H9 (cell line): ENCODE measurements at regions not wholly inside any gene's neighbourhood (a gene's known extent, or its start where the extent isn't known, plus 50 kb on each side); places are given as distances from the start of the nearest gene placed in this dataset.

Source experiments
- DNase-seq: peaks from one replicate; pipeline ENCODE4 v3.0.0-alpha.2; 2017
- H2AFZ ChIP-seq: one replicate; pipeline ENCODE4 v1.6.1; 2013; ENCODE audit warnings: mild to moderate bottlenecking, low read length, control low read depth, moderate library complexity
- H2AK5ac ChIP-seq: 2 replicates; pipeline ENCODE4 v1.6.1; 2013; ENCODE audit warnings: low read length, control low read depth, mixed read lengths; ENCODE audit not compliant: insufficient read length
- H2BK120ac ChIP-seq: one replicate; pipeline ENCODE4 v1.6.1; 2013; ENCODE audit warnings: low read depth, mild to moderate bottlenecking, low read length, control low read depth, inconsistent platforms; ENCODE audit not compliant: poor library complexity, severe bottlenecking
- H2BK12ac ChIP-seq: 2 replicates; pipeline ENCODE4 v1.6.1; 2013; ENCODE audit warnings: low read length, control low read depth, mixed read lengths, low read depth; ENCODE audit not compliant: insufficient read length
- H2BK15ac ChIP-seq: 2 replicates; pipeline ENCODE4 v1.6.1; 2013; ENCODE audit warnings: low read depth, low read length, control low read depth
- H2BK20ac ChIP-seq: one replicate; pipeline ENCODE4 v1.6.1; 2013; ENCODE audit warnings: low read depth, mild to moderate bottlenecking, low read length, control low read depth, inconsistent platforms; ENCODE audit not compliant: poor library complexity, severe bottlenecking
- H2BK5ac ChIP-seq: 2 replicates; pipeline ENCODE4 v1.6.1; 2013; ENCODE audit warnings: low read length, control low read depth, mixed read lengths; ENCODE audit not compliant: insufficient read length
- H3K14ac ChIP-seq: 2 replicates; pipeline ENCODE4 v1.6.1; 2013; ENCODE audit warnings: low read length, control low read depth; ENCODE audit not compliant: insufficient read depth
- H3K18ac ChIP-seq: 2 replicates; pipeline ENCODE4 v1.6.1; 2013; ENCODE audit warnings: low read depth, mild to moderate bottlenecking, mixed read lengths, low read length, control low read depth; ENCODE audit not compliant: insufficient read length
- H3K23ac ChIP-seq: 2 replicates; pipeline ENCODE4 v1.6.1; 2013; ENCODE audit warnings: low read length, control low read depth, mixed read lengths, low read depth; ENCODE audit not compliant: insufficient read length
- H3K23me2 ChIP-seq: 2 replicates; pipeline ENCODE4 v1.6.1; 2013; ENCODE audit warnings: low read depth, mild to moderate bottlenecking, mixed read lengths, low read length, control low read depth; ENCODE audit not compliant: insufficient read length, poor library complexity, severe bottlenecking
- H3K27ac ChIP-seq: 2 replicates; pipeline ENCODE4 v1.5.1; 2013; ENCODE audit warnings: low read length, control low read depth, mixed read lengths, low read depth; ENCODE audit not compliant: insufficient read length
- H3K27me3 ChIP-seq: 2 replicates; pipeline ENCODE4 v1.6.1; 2013; ENCODE audit warnings: low read length, control low read depth, inconsistent platforms; ENCODE audit not compliant: insufficient read depth
- H3K4ac ChIP-seq: 2 replicates; pipeline ENCODE4 v1.6.1; 2013; ENCODE audit warnings: low read depth, mild to moderate bottlenecking, control low read depth, inconsistent platforms, low read length, moderate library complexity
- H3K4me1 ChIP-seq: 2 replicates; pipeline ENCODE4 v1.6.1; 2013; ENCODE audit warnings: low read length, control low read depth, inconsistent platforms; ENCODE audit not compliant: insufficient read depth
- H3K4me2 ChIP-seq: 2 replicates; pipeline ENCODE4 v1.6.1; 2013; ENCODE audit warnings: low read length, control low read depth, mixed read lengths; ENCODE audit not compliant: insufficient read length, insufficient read depth
- H3K56ac ChIP-seq: 2 replicates; pipeline ENCODE4 v1.6.1; 2013; ENCODE audit warnings: low read depth, mild to moderate bottlenecking, mixed read lengths, low read length, control low read depth; ENCODE audit not compliant: insufficient read length
- H3K79me1 ChIP-seq: 2 replicates; pipeline ENCODE4 v1.6.1; 2013; ENCODE audit warnings: low read depth, mild to moderate bottlenecking, moderate library complexity, low read length, control low read depth, inconsistent platforms; ENCODE audit not compliant: insufficient read depth, poor library complexity, severe bottlenecking
- H3K79me2 ChIP-seq: 2 replicates; pipeline ENCODE4 v1.6.1; 2013; ENCODE audit warnings: low read length, control low read depth, inconsistent platforms; ENCODE audit not compliant: insufficient read depth
- H3K9ac ChIP-seq: 2 replicates; pipeline ENCODE4 v1.6.1; 2013; ENCODE audit warnings: low read length, control low read depth, mixed read lengths; ENCODE audit not compliant: insufficient read length; ENCODE audit errors: extremely low read depth
- H3K9me3 ChIP-seq: one replicate; pipeline ENCODE4 v1.6.1; 2013; ENCODE audit warnings: low read depth, low read length, inconsistent platforms; ENCODE audit not compliant: control insufficient read depth
- H3T11ph ChIP-seq: one replicate; pipeline ENCODE4 v1.6.1; 2013; ENCODE audit warnings: mild to moderate bottlenecking, low read length, control low read depth, inconsistent platforms
- H4K20me1 ChIP-seq: one replicate; pipeline ENCODE4 v1.6.1; 2013; ENCODE audit not compliant: control insufficient read depth, insufficient read length, insufficient read depth
- H4K5ac ChIP-seq: 2 replicates; pipeline ENCODE4 v1.6.1; 2013; ENCODE audit warnings: low read depth, mild to moderate bottlenecking, mixed read lengths, low read length, control low read depth; ENCODE audit not compliant: insufficient read length
- H4K8ac ChIP-seq: replicated peaks from 2 replicates; pipeline ENCODE4 v1.6.1; 2013; ENCODE audit warnings: low read length, control low read depth, mixed read lengths, low read depth; ENCODE audit not compliant: insufficient read length
- H4K91ac ChIP-seq: 2 replicates; pipeline ENCODE4 v1.6.1; 2013; ENCODE audit warnings: low read depth, mild to moderate bottlenecking, moderate library complexity, mixed read lengths, low read length, control low read depth; ENCODE audit not compliant: insufficient read length
- H3K27ac Mint-ChIP-seq, 3 experiments: 2 replicates in 2 of 3; 3 replicates in 1 of 3; pipeline ENCODE4 v1.8.0; 2020 to 2021; ENCODE audit warnings: mixed read lengths in 3 of 3, mild to moderate bottlenecking in 1 of 3, moderate library complexity in 1 of 3
- H3K27me3 Mint-ChIP-seq: 2 replicates; pipeline ENCODE4 v1.8.0; 2021; ENCODE audit warnings: low read depth, mild to moderate bottlenecking, moderate library complexity, mixed read lengths
- H3K36me3 Mint-ChIP-seq, 3 experiments: 2 replicates in 2 of 3; 3 replicates in 1 of 3; pipeline ENCODE4 v1.8.0; 2020 to 2021; ENCODE audit warnings: low read depth in 3 of 3, mixed read lengths in 3 of 3; ENCODE audit not compliant: insufficient read depth in 1 of 3
- H3K4me1 Mint-ChIP-seq, 2 experiments: 2 replicates each; pipeline ENCODE4 v1.8.0; 2020; ENCODE audit warnings: mixed read lengths in 2 of 2
- H3K4me3 Mint-ChIP-seq, 2 experiments: 2 replicates in 1 of 2; 3 replicates in 1 of 2; pipeline ENCODE4 v1.8.0; 2020 to 2021; ENCODE audit warnings: mild to moderate bottlenecking in 2 of 2, mixed read lengths in 2 of 2, moderate library complexity in 1 of 2
- H3K9me3 Mint-ChIP-seq, 2 experiments: 2 replicates in 1 of 2; 3 replicates in 1 of 2; pipeline ENCODE4 v1.8.0; 2020; ENCODE audit warnings: mild to moderate bottlenecking in 2 of 2, mixed read lengths in 2 of 2, moderate library complexity in 1 of 2
- WGBS: extraction: QIAGEN DNeasy Blood & Tissue Kit; methylation state at CpG from one replicate; pipeline ENCODE4 v1.1.7; 2013; ENCODE audit warnings: missing lambda C conversion rate, low lambda C conversion rate, mixed read lengths; ENCODE audit not compliant: insufficient read length; ENCODE audit errors: extremely low coverage; 5-methylcytosine and 5-hydroxymethylcytosine counted together
- TF ChIP-seq, protein P1 (sequence below): fragments of 200-600 bp; sonication (generic); conservative IDR thresholded peaks from 3 replicates; pipeline ENCODE4 v1.8.0; 2021; ENCODE audit warnings: antibody characterized with exemption, mild to moderate bottlenecking

DNA sequence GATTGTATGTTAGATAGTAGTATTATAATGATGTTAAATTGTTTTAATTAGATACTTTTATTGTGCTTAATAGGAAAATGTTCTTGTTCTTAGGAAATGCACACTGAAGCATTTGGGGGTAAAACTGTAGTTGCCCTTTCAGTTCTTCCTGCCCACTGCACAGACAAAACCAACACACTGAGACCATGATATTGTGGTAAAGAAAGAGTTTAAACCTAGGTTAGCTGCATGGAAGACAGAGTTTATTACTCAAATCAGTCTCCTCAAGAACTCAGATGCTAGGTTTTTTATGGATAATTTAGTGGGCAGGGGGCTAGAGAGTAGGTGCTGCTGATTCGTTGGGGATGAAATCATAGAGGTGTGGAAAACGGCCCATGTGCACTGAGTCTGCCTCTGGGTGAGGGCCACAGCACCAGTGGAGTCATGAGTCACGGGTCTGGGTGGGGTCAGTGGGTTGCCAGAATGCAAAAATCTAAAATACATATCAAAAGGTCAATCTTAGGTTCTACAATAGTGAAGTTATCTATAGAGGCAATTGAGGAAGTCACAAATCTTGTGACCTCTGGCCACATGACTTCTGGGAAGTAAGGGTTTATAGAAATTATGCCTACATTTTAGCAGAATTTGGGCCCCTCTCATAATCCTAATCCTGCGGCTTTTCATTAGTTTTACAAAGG is 124.8 kb upstream of the FOXN2 start:
- Mint-ChIP-seq H3K4me1 (peaks cover 25 to 36% of the 10 kb centered on the region in 2 experiments), H3K36me3 (no peaks in the 10 kb centered on the region), H3K4me3 (no peak overlapping the region), H3K9me3 (no peaks in the 10 kb centered on the region), H3K27ac (no peak overlapping the region), H3K27me3 (no peaks in the 10 kb centered on the region; the same call in 1 of the 2 replicates)
- H3K23me2 ChIP-seq: no peaks in the 10 kb centered on the region
- H4K5ac ChIP-seq: no peak overlapping the region
- H3K79me2 ChIP-seq: no peaks in the 10 kb centered on the region
- H3K27ac ChIP-seq: no peak overlapping the region
- no CpG with 5 or more reads among the region's 4 CpGs for WGBS
- no peak overlapping the region for H3K4me2 ChIP-seq
- H3K23ac ChIP-seq: no peak overlapping the region
- no peak overlapping the region for H3K4ac ChIP-seq
- no peak overlapping the region for H4K8ac ChIP-seq
- H3K4me1 ChIP-seq: peaks cover 8% of the 10 kb centered on the region; the same call in 1 of the 2 replicates
- H4K91ac ChIP-seq: no peak overlapping the region
- H2AFZ ChIP-seq: no peak overlapping the region
- no peaks in the 10 kb centered on the region for H4K20me1 ChIP-seq
- no peak overlapping the region for H3K18ac ChIP-seq
- H3T11ph ChIP-seq: no peak overlapping the region
- H2BK12ac ChIP-seq: no peak overlapping the region
- DNase-seq: no peak
- no peak overlapping the region for H2BK15ac ChIP-seq
- TF ChIP-seq, protein P1, sequence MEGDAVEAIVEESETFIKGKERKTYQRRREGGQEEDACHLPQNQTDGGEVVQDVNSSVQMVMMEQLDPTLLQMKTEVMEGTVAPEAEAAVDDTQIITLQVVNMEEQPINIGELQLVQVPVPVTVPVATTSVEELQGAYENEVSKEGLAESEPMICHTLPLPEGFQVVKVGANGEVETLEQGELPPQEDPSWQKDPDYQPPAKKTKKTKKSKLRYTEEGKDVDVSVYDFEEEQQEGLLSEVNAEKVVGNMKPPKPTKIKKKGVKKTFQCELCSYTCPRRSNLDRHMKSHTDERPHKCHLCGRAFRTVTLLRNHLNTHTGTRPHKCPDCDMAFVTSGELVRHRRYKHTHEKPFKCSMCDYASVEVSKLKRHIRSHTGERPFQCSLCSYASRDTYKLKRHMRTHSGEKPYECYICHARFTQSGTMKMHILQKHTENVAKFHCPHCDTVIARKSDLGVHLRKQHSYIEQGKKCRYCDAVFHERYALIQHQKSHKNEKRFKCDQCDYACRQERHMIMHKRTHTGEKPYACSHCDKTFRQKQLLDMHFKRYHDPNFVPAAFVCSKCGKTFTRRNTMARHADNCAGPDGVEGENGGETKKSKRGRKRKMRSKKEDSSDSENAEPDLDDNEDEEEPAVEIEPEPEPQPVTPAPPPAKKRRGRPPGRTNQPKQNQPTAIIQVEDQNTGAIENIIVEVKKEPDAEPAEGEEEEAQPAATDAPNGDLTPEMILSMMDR: no peak
- H2AK5ac ChIP-seq: no peak overlapping the region
- H3K79me1 ChIP-seq: no peaks in the 10 kb centered on the region
- H3K14ac ChIP-seq: no peak overlapping the region
- no peaks in the 10 kb centered on the region for H3K9me3 ChIP-seq
- no peak overlapping the region for H2BK5ac ChIP-seq
- no peak overlapping the region for H3K56ac ChIP-seq
- H3K27me3 ChIP-seq: no peaks in the 10 kb centered on the region
- H3K9ac ChIP-seq: no peak overlapping the region
- H2BK120ac ChIP-seq: no peak overlapping the region
- H2BK20ac ChIP-seq: no peak overlapping the region
